GM06990 (cell line): ENCODE measurements at regions not wholly inside any gene's neighbourhood (a gene's known extent, or its start where the extent isn't known, plus 50 kb on each side); places are given as distances from the start of the nearest gene placed in this dataset.

Experiments
- DNase-seq: peaks from one replicate; pipeline ENCODE4 v3.0.0-alpha.2; 2011; ENCODE audit not compliant: insufficient read length; ENCODE audit errors: extremely low read depth
- H3K27me3 ChIP-seq: replicated peaks from 2 replicates; pipeline ENCODE4 v1.6.0; 2011; ENCODE audit warnings: low read length; ENCODE audit not compliant: control insufficient read depth, insufficient read depth
- H3K36me3 ChIP-seq: 2 replicates; pipeline ENCODE4 v1.5.1; 2011; ENCODE audit warnings: low read length; ENCODE audit not compliant: control insufficient read depth, insufficient read depth
- H3K4me3 ChIP-seq: replicated peaks from 2 replicates; pipeline ENCODE4 v1.5.1; 2011; ENCODE audit warnings: low read depth, mild to moderate bottlenecking, control low read depth, low read length
- CTCF ChIP-seq: IDR thresholded peaks from 2 replicates; pipeline ENCODE4 v1.5.1; 2011; ENCODE audit warnings: low read length, control low read depth, mild to moderate bottlenecking, inconsistent platforms; ENCODE audit not compliant: insufficient read depth, poor library complexity, severe bottlenecking

DNA sequence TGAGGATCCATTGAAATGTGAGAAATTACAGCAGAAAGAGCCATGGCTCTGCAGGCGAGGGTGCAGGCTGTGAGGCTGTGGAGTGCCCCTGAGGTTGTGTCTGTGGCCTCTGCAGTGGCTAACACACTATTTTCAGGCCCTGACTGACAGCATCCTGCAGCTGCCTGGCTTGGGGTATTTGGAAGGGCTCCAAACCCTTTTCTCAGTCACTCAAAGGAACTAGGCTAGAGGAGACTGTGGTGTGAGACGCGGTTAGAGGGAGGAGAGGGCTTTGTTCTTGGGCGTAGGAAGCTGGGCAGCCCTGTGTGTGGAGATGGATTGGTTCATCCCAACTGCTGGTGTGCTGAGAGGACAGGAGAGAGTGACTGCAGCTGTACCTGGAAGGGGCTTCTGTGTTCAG lies 134.9 kb downstream of the RAMP3 start:
- Histone ChIP-seq H3K27me3 (no peaks in the 10 kb centered on the region; the same call in 1 of the 2 replicates), H3K36me3 (no peaks in the 10 kb centered on the region), H3K4me3 (no peak overlapping the region)
- DNase-seq, result no peak
- no peak for TF ChIP-seq CTCF

- no peaks in the 10 kb centered on the region; the same call in 1 of the 2 replicates for H3K27me3 ChIP-seq
- DNase-seq, result no peak
- no peaks in the 10 kb centered on the region for H3K36me3 ChIP-seq
- H3K4me3 ChIP-seq, result no peak overlapping the region
- TF ChIP-seq CTCF, result no peak
These were observed 135.8 kb downstream of the RAMP3 start for GRCh38 chr7:45293295-45293942.

DNA sequence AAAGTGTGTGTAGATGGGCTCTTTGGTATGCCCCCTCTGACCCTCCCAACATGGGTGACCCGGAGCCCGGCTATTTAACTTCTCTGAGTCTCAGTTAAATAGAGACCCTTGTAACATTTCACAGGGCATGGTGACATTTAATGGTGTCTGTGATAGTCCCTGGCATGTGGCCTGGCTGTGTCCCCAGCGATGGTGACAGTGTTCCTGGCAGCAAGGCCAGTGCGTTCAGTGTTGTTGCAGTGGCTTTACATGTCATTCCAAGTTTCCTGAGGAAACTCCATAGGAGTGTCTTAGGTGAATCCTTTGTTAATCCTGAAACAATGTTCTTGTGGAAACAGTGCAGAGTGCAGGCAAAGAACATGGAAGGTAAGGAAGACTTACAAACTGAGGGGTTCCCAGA lies 137.0 kb downstream of the RAMP3 start:
- no peaks in the 10 kb centered on the region for H3K36me3 ChIP-seq
- DNase-seq, result no peak
- no peak overlapping the region for H3K4me3 ChIP-seq
- H3K27me3 ChIP-seq, result no peaks in the 10 kb centered on the region; the same call in 1 of the 2 replicates
- TF ChIP-seq CTCF, result no peak

DNA sequence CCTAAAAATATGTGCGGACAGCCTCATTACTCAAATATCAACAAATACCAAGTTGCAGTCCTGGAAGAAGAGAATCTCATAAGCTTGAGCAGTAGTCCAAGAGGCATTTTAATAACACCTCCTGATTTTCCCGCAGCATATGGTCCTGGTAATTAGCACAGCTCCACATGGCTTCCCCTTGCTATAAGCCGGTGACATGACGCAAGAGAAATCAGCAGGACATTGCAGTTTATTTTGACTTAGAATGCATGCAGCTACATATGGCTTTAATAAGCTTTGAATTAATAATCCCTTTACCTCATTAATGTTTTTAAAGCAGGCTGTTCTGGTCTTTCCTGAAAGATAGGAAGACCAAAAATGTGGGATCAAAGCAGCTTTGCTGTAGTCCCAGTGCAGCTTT lies 137.6 kb downstream of the RAMP3 start:
- Histone ChIP-seq H3K36me3 (no peaks in the 10 kb centered on the region), H3K27me3 (no peaks in the 10 kb centered on the region; the same call in 1 of the 2 replicates), H3K4me3 (no peak overlapping the region)
- no peak for TF ChIP-seq CTCF
- DNase-seq, result no peak

DNA sequence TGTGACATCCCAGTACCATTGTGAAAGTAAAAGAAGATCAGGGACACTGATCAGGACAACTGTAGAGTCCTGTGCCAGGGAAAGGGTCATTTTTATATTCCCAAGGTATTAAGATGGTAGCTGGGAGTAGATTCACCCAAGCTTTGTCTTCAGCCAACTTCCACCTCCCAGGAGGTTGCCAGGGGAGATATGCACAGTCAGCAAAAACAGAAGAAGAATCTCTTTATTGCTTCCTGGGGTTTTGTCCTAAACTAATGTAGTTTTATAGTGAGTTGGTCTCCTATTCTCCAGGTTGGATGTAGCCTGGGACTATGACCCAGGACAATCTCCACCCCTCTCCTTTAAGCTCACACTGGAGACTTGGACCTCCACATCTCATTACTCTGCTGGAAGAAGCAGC lies 139.2 kb downstream of the RAMP3 start:
- no peak for TF ChIP-seq CTCF
- H3K4me3 ChIP-seq, result no peak overlapping the region
- H3K27me3 ChIP-seq, result no peaks in the 10 kb centered on the region; the same call in 1 of the 2 replicates
- DNase-seq, result no peak
- no peaks in the 10 kb centered on the region for H3K36me3 ChIP-seq
